GM10248 (cell line): ENCODE measurements at regions not wholly inside any gene's neighbourhood (a gene's known extent, or its start where the extent isn't known, plus 50 kb on each side); places are given as distances from the start of the nearest gene placed in this dataset.
A peak's percentile ranks its signal among the peaks of the same experiment; 100 is the strongest.

Experiments used
- CTCF ChIA-PET: fragments of 300-600 bp; sonication (Branson Sonifier 250); formaldehyde crosslinking; extraction: SDS; loops from one replicate; lab custom pipeline; 2021; ENCODE audit warnings: antibody characterized with exemption; lab: Yijun Ruan, JAX
- POLR2A ChIA-PET: fragments of 350-650 bp; sonication (Branson Sonifier 250); formaldehyde crosslinking; extraction: SDS; loops from one replicate; lab custom pipeline; 2020; ENCODE audit warnings: antibody characterized with exemption; lab: Yijun Ruan, JAX
- DNase-seq: peaks from one replicate; pipeline ENCODE4 v3.0.0; 2012; ENCODE audit errors: extremely low spot score
- CTCF ChIP-seq: IDR thresholded peaks from 2 replicates; pipeline ENCODE4 v1.5.1; 2012; ENCODE audit warnings: mild to moderate bottlenecking, low read depth; ENCODE audit errors: extremely low read depth, missing control alignments, control extremely low read depth

DNA sequence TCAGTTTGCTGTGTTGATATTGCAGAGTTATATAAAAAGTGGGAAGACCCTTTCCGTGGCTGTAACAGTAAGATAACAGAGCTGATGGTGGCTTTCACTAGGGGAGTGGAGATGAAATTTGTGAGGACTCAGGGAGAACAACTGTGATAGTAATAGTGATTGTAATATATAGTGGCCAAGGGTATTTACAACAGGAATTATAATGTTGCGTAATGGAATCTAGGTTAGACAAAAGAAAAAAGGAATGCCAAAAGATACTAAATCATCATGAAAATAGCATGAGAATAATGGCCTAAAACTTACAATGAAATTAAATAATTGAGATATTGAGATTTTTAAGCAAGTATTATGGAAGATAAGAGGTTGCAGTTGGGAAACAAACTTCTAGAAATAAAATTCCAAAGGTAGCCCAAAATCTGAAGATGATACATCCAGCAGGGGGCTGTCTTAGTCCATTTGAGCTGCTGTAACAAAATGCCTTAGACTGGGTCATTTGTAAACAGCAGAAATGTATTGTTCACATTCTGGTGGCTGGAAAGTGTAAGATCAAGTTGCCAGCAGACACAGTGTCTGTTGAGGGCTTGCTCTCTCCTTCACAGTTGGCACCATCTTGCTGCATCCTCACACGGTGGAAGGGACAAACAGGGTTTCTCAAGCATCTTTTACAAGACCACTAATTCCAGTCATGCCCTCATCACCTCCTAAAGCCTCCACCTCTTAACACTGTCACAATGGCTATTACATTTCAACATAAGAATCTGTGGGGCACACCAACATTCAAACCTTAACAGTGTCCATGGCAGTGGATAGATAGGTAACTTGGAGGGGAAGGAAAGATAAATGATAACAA is 711.2 kb downstream of the MRPL39 start:
- CTCF ChIA-PET, result interaction anchor here (0.9 to 2.9 kb wide), 13 partner anchors 9 to 497 kb away, joined by 3 to 16 read pairs (median 3); no protein-coding TSS in a partner anchor
- no peak for DNase-seq
- POLR2A ChIA-PET, result no interaction called here

DNA sequence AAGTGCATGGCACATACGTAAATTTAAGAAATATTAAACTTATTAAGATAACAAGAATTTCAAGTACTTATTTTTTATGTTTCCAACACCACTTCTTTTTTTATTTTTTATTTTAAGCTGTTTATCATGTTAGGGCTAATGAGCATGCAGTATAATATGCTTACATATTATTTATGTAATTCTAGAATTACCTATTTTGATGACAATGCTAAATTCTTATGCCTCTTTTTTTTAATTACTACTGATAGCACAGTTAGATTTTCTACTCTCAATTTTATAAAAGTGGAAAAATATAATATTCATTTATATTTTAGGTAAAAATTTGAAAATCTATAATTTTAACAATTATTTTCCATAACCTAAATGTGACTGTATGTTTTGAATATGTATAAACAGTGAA is 713.0 kb downstream of the MRPL39 start:
- TF ChIP-seq CTCF, result no peak
- DNase-seq, result no peak
- CTCF ChIA-PET, result interaction anchor here (1.0 to 2.9 kb wide), 2 partner anchors 419 to 491 kb away, joined by 4 to 16 read pairs; no protein-coding TSS in a partner anchor
- POLR2A ChIA-PET, result no interaction called here

More for the DNA sequence above, 711.2 kb downstream of the MRPL39 start:
- peak; percentile 40 for TF ChIP-seq CTCF

DNA sequence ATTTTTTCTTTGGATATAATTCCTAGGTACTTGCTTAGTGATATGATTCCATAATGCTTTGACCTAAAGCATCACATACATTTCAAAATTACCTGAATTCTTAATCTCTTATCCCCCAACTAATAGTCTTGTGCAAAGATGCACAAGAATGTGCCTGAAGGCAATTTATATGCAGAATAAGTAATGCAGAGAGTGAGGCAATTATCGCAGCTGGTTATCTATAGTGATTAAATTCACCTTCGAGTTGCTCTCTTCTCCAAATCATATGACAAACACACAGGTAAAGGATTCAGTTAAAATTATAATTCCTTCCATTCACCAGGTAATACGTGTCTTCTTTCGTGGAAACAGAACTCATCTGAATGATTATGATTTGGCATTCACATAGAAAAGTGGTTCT is 717.3 kb downstream of the MRPL39 start:
- ChIA-PET CTCF (no interaction called here), POLR2A (no interaction called here)
- DNase-seq, result no peak
- TF ChIP-seq CTCF, result no peak

GRCh38 chr21:24881506-24881905 is 725.8 kb downstream of the MRPL39 start:
- ChIA-PET POLR2A (no interaction called here), CTCF (interaction anchor here (0.7 to 2.1 kb wide), 4 partner anchors 11 to 23 kb away, joined by 3 to 6 read pairs (median 4); no protein-coding TSS in a partner anchor)
- TF ChIP-seq CTCF, result no peak
- DNase-seq, result no peak

DNA sequence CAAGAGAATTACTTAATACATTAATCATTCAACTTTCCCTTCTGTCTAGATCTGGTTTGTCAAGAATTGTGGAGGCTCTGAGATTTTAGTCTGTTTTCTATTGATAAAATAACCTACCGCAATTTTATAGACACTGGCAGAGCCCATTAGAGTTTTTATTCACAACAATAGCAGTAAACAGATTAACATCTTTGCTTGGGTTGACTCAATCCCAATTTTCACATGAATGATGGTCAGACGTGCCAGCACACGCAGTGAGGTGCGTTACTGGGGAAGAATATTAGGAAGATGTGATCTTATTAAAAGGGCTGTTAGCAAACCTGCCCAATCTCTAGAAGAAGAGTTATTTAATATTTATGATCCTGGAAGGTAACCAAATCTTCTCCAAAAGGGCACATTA is 736.6 kb downstream of the MRPL39 start:
- POLR2A ChIA-PET, result no interaction called here
- TF ChIP-seq CTCF, result no peak
- CTCF ChIA-PET, result interaction anchor here (0.7 kb wide), 1 partner anchor 11 kb away, joined by 3 read pairs; no protein-coding TSS in a partner anchor
- DNase-seq, result no peak

DNA sequence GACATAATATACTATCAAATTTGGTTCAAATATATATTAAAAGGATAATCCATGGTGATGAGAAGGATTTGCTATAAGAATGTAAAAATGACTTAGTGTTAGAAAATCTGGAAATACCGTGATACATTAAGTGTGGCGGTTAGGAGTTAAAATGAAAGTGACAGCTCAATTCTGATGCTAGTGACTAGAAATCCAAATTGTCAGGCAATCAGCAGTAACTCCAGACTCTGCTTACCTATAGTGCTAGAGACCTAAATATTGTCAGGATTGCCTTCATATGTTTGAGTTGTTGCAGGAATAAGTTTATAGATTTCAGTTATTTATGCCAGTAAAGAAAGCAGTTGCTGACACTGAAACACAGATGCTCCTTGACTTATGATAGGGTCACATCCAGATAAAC is 737.4 kb downstream of the MRPL39 start:
- CTCF ChIA-PET, result interaction anchor here (0.7 kb wide), 1 partner anchor 12 kb away, joined by 3 read pairs; no protein-coding TSS in a partner anchor
- TF ChIP-seq CTCF, result no peak
- POLR2A ChIA-PET, result no interaction called here
- DNase-seq, result no peak
